ENCODE measurements at regions not wholly inside any gene's neighbourhood (a gene's known extent, or its start where the extent isn't known, plus 50 kb on each side); places are given as distances from the start of the nearest gene placed in this dataset.

DNA sequence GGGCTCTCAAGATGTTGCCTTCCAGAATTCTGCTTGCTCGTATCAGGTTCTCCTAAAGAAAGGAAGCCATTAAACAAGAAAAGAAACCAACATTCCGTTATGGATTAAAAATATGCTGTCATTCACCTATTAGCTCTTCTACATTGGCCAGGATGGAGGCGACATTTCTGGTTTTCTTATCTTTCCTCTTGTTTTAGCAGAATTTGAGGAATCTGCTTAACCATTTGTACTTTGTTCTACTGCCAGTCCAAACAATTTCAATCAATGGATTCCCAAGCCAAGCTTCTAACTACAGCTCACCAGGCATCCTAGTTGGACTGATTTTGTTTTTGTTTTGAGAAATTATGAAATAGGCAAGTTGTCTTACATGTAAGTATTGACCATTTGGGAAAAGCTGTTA, 164.6 kb upstream of the TSC22D2 start (continued):
- TF ChIP-seq EP300 (IDR thresholded peaks at IDR 0.05; ENCODE audit: borderline replicate concordance in 1 of 2, low read depth in 2 of 2, low read length in 2 of 2) (no peak), EGR1 (IDR thresholded peaks at IDR 0.05; ENCODE audit: borderline replicate concordance, low read depth, low read length) (no peak), ASH2L (IDR thresholded peaks at IDR 0.05; ENCODE audit: low read length) (no peak), TBP (IDR thresholded peaks at IDR 0.05; ENCODE audit: low read depth, low read length) (no peak), NRF1 (IDR thresholded peaks at IDR 0.05; ENCODE audit: low read depth, low read length) (no peak), BACH1 (IDR thresholded peaks at IDR 0.05; ENCODE audit: low read length) (no peak), KDM1A (IDR thresholded peaks at IDR 0.05; ENCODE audit: borderline replicate concordance, low read length) (no peak), POLR2AphosphoS5 (IDR thresholded peaks at IDR 0.05; ENCODE audit: low read depth, low read length) (no peak), PHF8 (conservative IDR thresholded peaks at IDR 0.05; ENCODE audit: low read depth, low read length) (no peak)
